Upper lobe of left lung (tissue), 6 donors: ENCODE measurements at regions not wholly inside any gene's neighbourhood (a gene's known extent, or its start where the extent isn't known, plus 50 kb on each side); places are given as distances from the start of the nearest gene placed in this dataset.

ENCODE experiments used
- ATAC-seq, 2 donors: fragments of 200-7000 bp; cut with Tn5 transposase; one replicate each; pipeline ENCODE4 v1.9.1; 2022; ENCODE audit warnings: mild to moderate bottlenecking in 2 of 2, moderate library complexity in 2 of 2; ENCODE audit not compliant: low FRiP score in 2 of 2
- DNase-seq, 2 donors: peaks; one replicate each; pipeline ENCODE4 v3.0.0-alpha.2; 2019 to 2020
- H3K27ac ChIP-seq, 4 donors: fragments of 200-600 bp; sonication (generic); one replicate each; pipeline ENCODE4 v1.5.1; 2016 to 2019
- H3K27me3 ChIP-seq, 4 donors: fragments of 200-600 bp; sonication (generic); one replicate each; pipeline ENCODE4 v1.5.1; 2017 to 2019
- H3K36me3 ChIP-seq, 4 donors: fragments of 200-600 bp; sonication (generic); one replicate each; pipeline ENCODE4 v1.5.1; 2016 to 2019
- H3K4me1 ChIP-seq, 4 donors: fragments of 200-600 bp; sonication (generic); one replicate each; pipeline ENCODE4 v1.5.1; 2018 to 2019
- H3K4me3 ChIP-seq, 4 donors: fragments of 200-600 bp; sonication (generic); one replicate each; pipeline ENCODE4 v1.5.1; 2017 to 2019; ENCODE audit warnings: mild to moderate bottlenecking in 2 of 4, moderate library complexity in 1 of 4
- H3K9me3 ChIP-seq, 4 donors: fragments of 200-600 bp; sonication (generic); one replicate each; pipeline ENCODE4 v1.5.1; 2018 to 2019
- EP300 ChIP-seq, 4 donors: sonication (generic); formaldehyde crosslinking; IDR thresholded peaks; one replicate each; pipeline ENCODE4 v1.5.1; 2017; ENCODE audit warnings: antibody characterized with exemption in 4 of 4, control low read depth in 2 of 4
- POLR2A ChIP-seq, 4 donors: fragments of 450-650 bp; IDR thresholded peaks; one replicate each; pipeline ENCODE4 v1.5.1; 2016 to 2017; ENCODE audit warnings: antibody characterized with exemption in 4 of 4, mild to moderate bottlenecking in 2 of 4
- POLR2AphosphoS5 ChIP-seq, 2 donors: sonication (generic); formaldehyde crosslinking; IDR thresholded peaks; one replicate each; pipeline ENCODE4 v1.5.1; 2017; ENCODE audit warnings: antibody characterized with exemption in 2 of 2
- WGBS, 2 donors: methylation state at CpG; one replicate each; pipeline ENCODE4 v1.1.5; 2017 to 2018; 5-methylcytosine and 5-hydroxymethylcytosine counted together
- TF ChIP-seq, protein P1 (sequence below), 6 experiments: fragments of 450-650 bp in 4 of 6; fragments of 200-600 bp in 2 of 6; sonication (generic) in 2 of 6; IDR thresholded peaks; one replicate each; pipeline ENCODE4 v1.5.1; 2016 to 2019; ENCODE audit warnings: antibody characterized with exemption in 6 of 6
- donor health status: DM: no; HTN: no; CAD: no; lungs with moderate emphysema.
- donor health status: DM: no; HTN: yes; CAD: no; lungs with severe emphysema.

DNA sequence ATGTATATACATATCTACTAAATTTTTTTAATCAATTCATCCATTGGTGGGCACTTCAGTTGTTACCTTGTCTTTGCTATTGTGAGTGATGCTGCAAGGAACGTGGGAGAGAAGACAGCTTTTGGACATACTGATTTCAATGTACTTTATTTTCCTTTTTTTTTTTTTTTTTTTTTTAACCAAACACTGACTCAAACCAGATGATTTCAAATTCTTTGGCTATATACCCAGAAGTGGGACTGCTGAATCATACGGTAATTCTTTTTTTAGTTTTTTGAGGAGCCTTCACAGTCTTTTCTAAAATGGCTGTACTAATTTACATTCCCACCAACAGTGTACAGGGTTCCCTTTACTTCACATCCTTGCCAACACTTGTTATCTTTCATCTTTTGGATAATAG, 204.7 kb downstream of the INSIG2 start:
- no peak for TF ChIP-seq POLR2A (IDR thresholded peaks at IDR 0.05)
- TF ChIP-seq, protein P1, sequence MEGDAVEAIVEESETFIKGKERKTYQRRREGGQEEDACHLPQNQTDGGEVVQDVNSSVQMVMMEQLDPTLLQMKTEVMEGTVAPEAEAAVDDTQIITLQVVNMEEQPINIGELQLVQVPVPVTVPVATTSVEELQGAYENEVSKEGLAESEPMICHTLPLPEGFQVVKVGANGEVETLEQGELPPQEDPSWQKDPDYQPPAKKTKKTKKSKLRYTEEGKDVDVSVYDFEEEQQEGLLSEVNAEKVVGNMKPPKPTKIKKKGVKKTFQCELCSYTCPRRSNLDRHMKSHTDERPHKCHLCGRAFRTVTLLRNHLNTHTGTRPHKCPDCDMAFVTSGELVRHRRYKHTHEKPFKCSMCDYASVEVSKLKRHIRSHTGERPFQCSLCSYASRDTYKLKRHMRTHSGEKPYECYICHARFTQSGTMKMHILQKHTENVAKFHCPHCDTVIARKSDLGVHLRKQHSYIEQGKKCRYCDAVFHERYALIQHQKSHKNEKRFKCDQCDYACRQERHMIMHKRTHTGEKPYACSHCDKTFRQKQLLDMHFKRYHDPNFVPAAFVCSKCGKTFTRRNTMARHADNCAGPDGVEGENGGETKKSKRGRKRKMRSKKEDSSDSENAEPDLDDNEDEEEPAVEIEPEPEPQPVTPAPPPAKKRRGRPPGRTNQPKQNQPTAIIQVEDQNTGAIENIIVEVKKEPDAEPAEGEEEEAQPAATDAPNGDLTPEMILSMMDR (IDR thresholded peaks at IDR 0.05): no peak
- TF ChIP-seq EP300 (IDR thresholded peaks at IDR 0.05): no peak
- TF ChIP-seq POLR2AphosphoS5 (IDR thresholded peaks at IDR 0.05): no peak

DNA sequence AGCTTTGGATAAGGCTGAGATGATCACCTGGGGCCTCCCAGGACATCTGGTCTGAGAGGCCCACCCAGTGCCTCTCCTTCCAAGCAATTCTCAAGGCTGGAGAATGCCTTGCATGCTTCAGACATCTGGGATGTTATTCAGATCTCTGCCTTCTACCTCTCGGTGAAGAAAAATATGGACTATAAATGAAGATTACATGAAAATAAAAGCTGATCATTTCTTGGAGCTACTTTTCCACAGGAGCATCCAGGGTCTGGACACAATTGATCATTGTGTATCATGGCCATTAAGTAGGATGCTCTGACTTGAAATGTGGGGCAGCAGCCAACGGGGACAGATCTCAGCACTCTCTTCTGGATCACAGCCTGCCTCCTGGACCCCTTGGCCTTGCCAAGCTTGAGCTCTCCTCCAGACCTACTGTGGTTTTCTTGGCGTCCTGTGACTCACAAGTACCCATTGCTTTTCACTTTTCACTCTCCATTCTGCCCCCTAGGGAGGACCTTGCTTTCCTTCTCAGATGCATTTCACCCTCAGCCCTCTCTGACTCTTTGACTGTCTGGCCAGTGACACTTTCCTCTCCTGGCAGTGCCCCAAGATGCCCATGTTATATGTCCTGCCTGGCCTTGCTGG, 203.1 kb downstream of the INSIG2 start:
- Histone ChIP-seq H3K4me1 (no peaks in the 10 kb centered on the region), H3K36me3 (no peaks in the 10 kb centered on the region), H3K27me3 (no peaks in the 10 kb centered on the region), H3K4me3 (no peak overlapping the region), H3K9me3 (no peaks in the 10 kb centered on the region), H3K27ac (no peak overlapping the region)
- WGBS, 2 donors: 77 to 91% methylated on average over 3 of the region's 3 CpGs
- ATAC-seq (no peak), DNase-seq (no peak)
- TF ChIP-seq EP300 (IDR thresholded peaks at IDR 0.05): no peak
- no peak for TF ChIP-seq POLR2A (IDR thresholded peaks at IDR 0.05)
- TF ChIP-seq, protein P1 (IDR thresholded peaks at IDR 0.05): no peak
- no peak for TF ChIP-seq POLR2AphosphoS5 (IDR thresholded peaks at IDR 0.05)

More for the DNA sequence above, 204.7 kb downstream of the INSIG2 start:
- no peaks in the 10 kb centered on the region for H3K4me1 ChIP-seq
- H3K36me3 ChIP-seq: no peaks in the 10 kb centered on the region
- ATAC-seq: no peak
- H3K9me3 ChIP-seq: no peaks in the 10 kb centered on the region
- H3K4me3 ChIP-seq: no peak overlapping the region
- no peak overlapping the region for H3K27ac ChIP-seq
- 77 to 84% methylated on average over 2 of the region's 2 CpGs for WGBS, 2 donors
- no peaks in the 10 kb centered on the region for H3K27me3 ChIP-seq
- DNase-seq: no peak

DNA sequence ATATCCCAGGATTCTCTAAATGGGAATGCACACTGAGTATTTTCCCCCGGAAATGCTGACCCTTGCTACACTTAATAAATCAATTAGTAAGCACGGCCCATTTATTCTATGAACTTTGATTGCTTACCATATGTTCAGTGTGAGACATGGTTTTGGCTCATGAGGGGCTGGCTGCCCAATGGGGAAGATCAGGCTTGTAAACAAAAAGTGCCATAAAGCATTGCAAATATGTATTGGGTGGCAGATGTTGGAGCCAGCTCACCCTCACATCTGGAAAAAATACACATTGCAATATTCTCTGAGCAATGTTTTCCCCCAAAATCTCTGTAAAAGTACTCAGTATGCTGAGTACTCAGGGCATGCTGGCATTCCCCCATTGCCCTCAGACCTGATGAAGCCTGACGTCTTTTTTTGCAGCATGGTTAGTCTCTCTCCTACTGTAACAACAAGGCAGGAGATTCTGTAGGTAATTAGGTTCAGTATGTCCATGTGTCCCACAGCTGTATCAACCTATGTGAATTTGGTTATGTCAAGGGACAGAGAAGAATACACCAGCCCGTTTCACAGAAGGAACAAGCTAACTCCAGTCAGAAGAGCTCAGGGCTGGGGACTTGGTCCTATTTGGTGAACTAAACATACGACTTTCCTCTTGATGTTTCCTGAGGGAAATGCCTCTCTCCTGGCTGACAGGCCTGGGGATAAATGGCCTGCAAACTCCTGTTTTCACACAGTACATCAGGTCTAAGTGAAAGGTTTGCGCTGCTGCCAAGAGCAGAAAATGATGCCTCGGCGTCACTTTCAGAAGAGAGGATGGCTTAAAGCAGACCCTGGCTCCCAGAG, 202.4 kb downstream of the INSIG2 start:
- WGBS, 2 donors: 68 to 73% methylated on average over 7 to 8 of the region's 8 CpGs
- no peak overlapping the region for H3K4me3 ChIP-seq
- no peak overlapping the region for H3K27ac ChIP-seq
- H3K36me3 ChIP-seq: no peaks in the 10 kb centered on the region
- TF ChIP-seq EP300 (IDR thresholded peaks at IDR 0.05) (no peak), POLR2AphosphoS5 (IDR thresholded peaks at IDR 0.05) (no peak), POLR2A (IDR thresholded peaks at IDR 0.05) (no peak)
- TF ChIP-seq, protein P1 (IDR thresholded peaks at IDR 0.05): no peak
- H3K27me3 ChIP-seq: no peaks in the 10 kb centered on the region
- no peaks in the 10 kb centered on the region for H3K9me3 ChIP-seq
- no peaks in the 10 kb centered on the region for H3K4me1 ChIP-seq
- ATAC-seq: no peak
- DNase-seq: no peak

DNA sequence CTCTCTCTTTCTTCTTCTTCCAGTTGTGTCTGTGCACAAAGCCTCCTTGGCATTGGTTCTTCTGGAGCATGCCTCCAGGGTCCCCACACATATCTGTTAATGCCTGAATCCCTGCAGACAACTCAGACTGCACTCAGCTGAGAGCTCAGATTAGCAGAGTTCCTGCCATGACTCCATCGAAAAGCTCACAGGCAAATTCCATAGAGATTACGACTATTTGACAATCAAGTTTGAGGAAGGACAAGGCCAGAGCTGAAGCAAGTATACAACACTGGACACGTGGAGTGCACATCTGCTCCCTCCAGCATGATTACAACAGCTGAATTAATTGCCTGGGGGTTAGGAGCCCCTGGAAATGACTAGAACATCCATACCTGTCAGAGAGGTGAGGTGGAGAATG, 190.7 kb downstream of the INSIG2 start:
- ATAC-seq (no peak), DNase-seq (no peak)
- Histone ChIP-seq H3K9me3 (no peaks in the 10 kb centered on the region), H3K4me1 (no peaks in the 10 kb centered on the region), H3K27me3 (no peaks in the 10 kb centered on the region), H3K4me3 (no peak overlapping the region), H3K36me3 (no peaks in the 10 kb centered on the region), H3K27ac (no peak overlapping the region)
- TF ChIP-seq POLR2A (IDR thresholded peaks at IDR 0.05): no peak
- TF ChIP-seq EP300 (IDR thresholded peaks at IDR 0.05): no peak
- TF ChIP-seq POLR2AphosphoS5 (IDR thresholded peaks at IDR 0.05): no peak
- 64 to 77% methylated on average over 3 of the region's 3 CpGs for WGBS, 2 donors

DNA sequence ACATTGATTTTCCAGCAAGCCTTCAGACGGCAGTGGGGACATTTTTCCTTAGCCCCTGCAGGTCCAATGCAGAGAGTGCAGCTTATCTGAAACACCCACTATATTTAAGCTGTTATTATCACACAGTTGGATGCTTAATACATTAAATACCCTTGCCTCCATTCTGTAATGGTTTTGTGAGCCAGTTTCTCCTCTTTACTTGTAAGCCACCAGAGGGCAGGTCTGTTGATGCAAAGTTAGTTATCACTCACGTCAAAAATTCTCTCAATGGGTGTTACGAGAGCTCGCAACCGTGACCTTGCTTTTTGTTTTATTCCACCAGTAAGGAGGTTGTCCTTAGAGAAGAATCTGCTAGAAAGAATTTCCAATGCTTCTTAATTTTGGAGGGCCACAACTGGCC, 189.8 kb downstream of the INSIG2 start:
- WGBS, 2 donors: 86 to 89% methylated on average over 5 of the region's 5 CpGs
- TF ChIP-seq POLR2AphosphoS5 (IDR thresholded peaks at IDR 0.05) (no peak), EP300 (IDR thresholded peaks at IDR 0.05) (no peak), POLR2A (IDR thresholded peaks at IDR 0.05) (no peak)
- TF ChIP-seq, protein P1 (IDR thresholded peaks at IDR 0.05): no peak
- DNase-seq: no peak
- H3K27me3 ChIP-seq: no peaks in the 10 kb centered on the region
- H3K36me3 ChIP-seq: no peaks in the 10 kb centered on the region
- H3K4me1 ChIP-seq: no peaks in the 10 kb centered on the region
- no peaks in the 10 kb centered on the region for H3K9me3 ChIP-seq
- no peak for ATAC-seq
- no peak overlapping the region for H3K4me3 ChIP-seq
- no peak overlapping the region for H3K27ac ChIP-seq
